HCT116 (cell line): ENCODE measurements at regions not wholly inside any gene's neighbourhood (a gene's known extent, or its start where the extent isn't known, plus 50 kb on each side); places are given as distances from the start of the nearest gene placed in this dataset.

Experiments
- ATAC-seq: fragments of 200-7000 bp; cut with Tn5 transposase; 2 replicates; pipeline ENCODE4 v1.9.1; 2020; ENCODE audit warnings: mild to moderate bottlenecking, moderate library complexity
- BruUV-seq: library from RNA; stranded (reverse); fragments of 400-500 nt; replicated peaks from 2 replicates; lab custom pipeline; 2021; lab: Mats Ljungman, UMichigan
- CTCF ChIA-PET: fragments of 300-600 bp; sonication (Branson Sonifier 250); formaldehyde crosslinking; loops from one replicate; lab custom pipeline; 2021; ENCODE audit warnings: antibody characterized with exemption; lab: Charles Lee
- POLR2A ChIA-PET: fragments of 300-600, 350-600 bp; sonication (Branson Sonifier 250); formaldehyde crosslinking; loops from one replicate; lab custom pipeline; 2021; ENCODE audit warnings: antibody characterized with exemption; lab: Charles Lee
- RAD21 ChIA-PET, 2 experiments: fragments of 300-600 bp; sonication (Branson Sonifier 250); formaldehyde crosslinking; loops; one replicate each; lab custom pipeline; 2023; ENCODE audit warnings: low total read pairs in 2 of 2; ENCODE audit not compliant: uncharacterized antibody in 2 of 2, unreplicated experiment in 2 of 2, low non-redundant PET in 1 of 2; lab: Charles Lee
- DNase-seq: peaks from one replicate; pipeline ENCODE4 v3.0.0-alpha.2; 2010; ENCODE audit warnings: low read depth, low spot score
- H2AFZ ChIP-seq: fragments of 200-600 bp; shearing (Covaris generic), sonication (generic); 2 replicates; pipeline ENCODE4 v1.6.1; 2017; ENCODE audit warnings: low read depth, mixed run types, mixed read lengths, antibody characterized with exemption, low read length; ENCODE audit not compliant: poor library complexity, severe bottlenecking
- H3K27ac ChIP-seq: 2 replicates; pipeline ENCODE4 v1.5.1; 2012; ENCODE audit warnings: low read depth, low read length
- H3K27me3 ChIP-seq: fragments of 200-600 bp; sonication (generic); 2 replicates; pipeline ENCODE4 v1.6.1; 2016; ENCODE audit warnings: mixed run types, low read length, mixed read lengths; ENCODE audit not compliant: insufficient read depth
- H3K36me3 ChIP-seq, 2 experiments: fragments of 200-500 bp in 1 of 2; fragments of 200-600 bp in 1 of 2; sonication (Bioruptor generic) in 1 of 2; sonication (generic) in 1 of 2; 2 replicates each; pipeline versions ENCODE4 v1.5.1 to v1.6.1; 2014 to 2016; ENCODE audit warnings: low read length in 2 of 2, inconsistent platforms in 1 of 2, mixed read lengths in 1 of 2, mixed run types in 1 of 2; ENCODE audit not compliant: insufficient read depth in 2 of 2, control insufficient read depth in 1 of 2
- H3K4me1 ChIP-seq, 2 experiments: fragments of 200-600 bp in 1 of 2; sonication (generic) in 1 of 2; 2 replicates each; pipeline versions ENCODE4 v1.5.1 to v1.6.1; 2012 to 2017; ENCODE audit warnings: low read length in 2 of 2, inconsistent platforms in 1 of 2, mild to moderate bottlenecking in 1 of 2, mixed read lengths in 1 of 2, mixed run types in 1 of 2, moderate library complexity in 1 of 2; ENCODE audit not compliant: insufficient read depth in 2 of 2, control insufficient read depth in 1 of 2
- H3K4me2 ChIP-seq: fragments of 200-600 bp; sonication (generic); 2 replicates; pipeline ENCODE4 v1.6.1; 2017; ENCODE audit warnings: mixed run types, low read length, mixed read lengths
- H3K4me3 ChIP-seq, 2 experiments: fragments of 200-600 bp in 1 of 2; sonication (generic) in 1 of 2; replicated peaks in 1 of 2; 2 replicates each; pipeline ENCODE4 v1.5.1; 2011 to 2016; ENCODE audit warnings: low read length in 2 of 2, control low read depth in 1 of 2, low read depth in 1 of 2, mild to moderate bottlenecking in 1 of 2, mixed read lengths in 1 of 2, mixed run types in 1 of 2
- H3K79me2 ChIP-seq: fragments of 200-600 bp; sonication (generic); 2 replicates; pipeline ENCODE4 v1.6.1; 2017; ENCODE audit warnings: mild to moderate bottlenecking, mixed run types, low read length, moderate library complexity, mixed read lengths; ENCODE audit not compliant: insufficient read depth
- H3K9ac ChIP-seq: fragments of 200-600 bp; sonication (generic); 2 replicates; pipeline ENCODE4 v1.6.1; 2016; ENCODE audit warnings: low read length, mixed read lengths
- H3K9me2 ChIP-seq: fragments of 200-600 bp; sonication (generic), shearing (Covaris generic); 2 replicates; pipeline ENCODE4 v1.6.1; 2017; ENCODE audit warnings: mixed run types, mild to moderate bottlenecking, moderate library complexity; ENCODE audit not compliant: insufficient read depth
- H3K9me3 ChIP-seq, 2 experiments: fragments of 200-500 bp in 1 of 2; fragments of 200-600 bp in 1 of 2; sonication (Bioruptor generic) in 1 of 2; sonication (generic) in 1 of 2; 2 replicates each; pipeline ENCODE4 v1.6.1; 2014 to 2017; ENCODE audit warnings: low read length in 2 of 2, mixed read lengths in 2 of 2, inconsistent platforms in 1 of 2, low read depth in 1 of 2, mild to moderate bottlenecking in 1 of 2, mixed run types in 1 of 2, moderate library complexity in 1 of 2; ENCODE audit not compliant: control insufficient read depth in 1 of 2, insufficient read depth in 1 of 2
- H4K20me1 ChIP-seq: fragments of 200-600 bp; sonication (generic), shearing (Covaris generic); 2 replicates; pipeline ENCODE4 v1.6.1; 2017; ENCODE audit warnings: mixed run types, mild to moderate bottlenecking, moderate library complexity; ENCODE audit not compliant: insufficient read depth
- ATF3 ChIP-seq: IDR thresholded peaks from 2 replicates; pipeline ENCODE4 v1.6.1; 2012
- CEBPB ChIP-seq: IDR thresholded peaks from 2 replicates; pipeline ENCODE4 v1.6.1; 2012; ENCODE audit warnings: low read depth
- EGR1 ChIP-seq: IDR thresholded peaks from 2 replicates; pipeline ENCODE4 v1.6.1; 2012; ENCODE audit warnings: low read depth
- ELF1 ChIP-seq: IDR thresholded peaks from 2 replicates; pipeline ENCODE4 v1.6.1; 2012; ENCODE audit warnings: low read depth, borderline replicate concordance
- EZH2 ChIP-seq: fragments of 200-600 bp; sonication (generic); IDR thresholded peaks from 2 replicates; pipeline ENCODE4 v1.6.1; 2017; ENCODE audit warnings: antibody characterized with exemption, mixed run types
- EZH2phosphoT487 ChIP-seq: fragments of 200-600 bp; IDR thresholded peaks from 2 replicates; pipeline ENCODE4 v1.6.1; 2018; ENCODE audit warnings: antibody characterized with exemption, borderline replicate concordance
- FOSL1 ChIP-seq: IDR thresholded peaks from 2 replicates; pipeline ENCODE4 v1.6.1; 2012; ENCODE audit warnings: low read depth
- JUND ChIP-seq: IDR thresholded peaks from 2 replicates; pipeline ENCODE4 v1.6.1; 2012
- MAX ChIP-seq: IDR thresholded peaks from 2 replicates; pipeline ENCODE4 v1.6.1; 2012
- POLR2A ChIP-seq: IDR thresholded peaks from 2 replicates; pipeline ENCODE4 v1.7.0; 2011; ENCODE audit warnings: borderline replicate concordance; ENCODE audit not compliant: insufficient read depth, insufficient read length; ENCODE audit errors: extremely low read depth
- POLR2AphosphoS5 ChIP-seq: IDR thresholded peaks from 2 replicates; pipeline ENCODE4 v1.6.1; 2011; ENCODE audit warnings: mild to moderate bottlenecking, low read depth, low read length, moderate library complexity
- RAD21 ChIP-seq: IDR thresholded peaks from 2 replicates; pipeline ENCODE4 v1.6.1; 2012; ENCODE audit warnings: low read depth, mild to moderate bottlenecking
- REST ChIP-seq: IDR thresholded peaks from 2 replicates; pipeline ENCODE4 v1.6.1; 2012; ENCODE audit warnings: low read depth
- SIN3A ChIP-seq: IDR thresholded peaks from 2 replicates; pipeline ENCODE4 v1.6.1; 2012; ENCODE audit warnings: low read depth
- TCF7L2 ChIP-seq: IDR thresholded peaks from 2 replicates; pipeline ENCODE4 v1.7.0; 2011; ENCODE audit warnings: borderline replicate concordance, inconsistent platforms; ENCODE audit not compliant: insufficient read depth, insufficient read length; ENCODE audit errors: extremely low read depth
- YY1 ChIP-seq: IDR thresholded peaks from 2 replicates; pipeline ENCODE4 v1.6.1; 2011; ENCODE audit warnings: low read length, low read depth, moderate library complexity, mild to moderate bottlenecking; ENCODE audit not compliant: insufficient replicate concordance; ENCODE audit errors: extremely low read depth
- ZBTB33 ChIP-seq: IDR thresholded peaks from 2 replicates; pipeline ENCODE4 v1.6.1; 2011; ENCODE audit warnings: mild to moderate bottlenecking, low read length, moderate library complexity; ENCODE audit not compliant: insufficient replicate concordance; ENCODE audit errors: extremely low read depth
- ZFX ChIP-seq: fragments of 450-650 bp; IDR thresholded peaks from 2 replicates; pipeline ENCODE4 v1.6.1; 2017
- intact Hi-C: fragments of 100-400 bp; cut with micrococcal nuclease; formaldehyde crosslinking; loops from 2 replicates; pipeline ENCODE4 v1.10.0; 2022

- Histone ChIP-seq H3K36me3 (no peaks in the 10 kb centered on the region), H3K27ac (no peak overlapping the region), H3K79me2 (no peaks in the 10 kb centered on the region), H3K9me3 (no peaks in the 10 kb centered on the region), H2AFZ (no peak overlapping the region), H3K27me3 (no peaks in the 10 kb centered on the region), H3K4me1 (no peaks in the 10 kb centered on the region), H3K9ac (no peak overlapping the region), H3K4me2 (no peak overlapping the region), H3K4me3 (no peak overlapping the region), H4K20me1 (no peaks in the 10 kb centered on the region), H3K9me2 (no peaks in the 10 kb centered on the region)
- no peak for TF ChIP-seq RAD21
- no peak for TF ChIP-seq TCF7L2
- DNase-seq = no peak
- ChIA-PET POLR2A (no interaction called here), CTCF (no interaction called here), RAD21 (no interaction called here)
- no peak for ATAC-seq
- intact Hi-C loops = no loop called here
- BruUV-seq = no TSS peak
Observed at GRCh38 chr3:16113704-16114103, 60.8 kb upstream of the GALNT15 start.

GRCh38 chr3:16114429-16114828 is 60.1 kb upstream of the GALNT15 start:
- ATAC-seq = no peak
- Histone ChIP-seq H3K9me2 (no peaks in the 10 kb centered on the region), H2AFZ (no peak overlapping the region), H3K4me2 (no peak overlapping the region), H3K4me3 (no peak overlapping the region), H3K27me3 (no peaks in the 10 kb centered on the region), H3K9me3 (no peaks in the 10 kb centered on the region), H4K20me1 (no peaks in the 10 kb centered on the region), H3K9ac (no peak overlapping the region), H3K36me3 (no peaks in the 10 kb centered on the region), H3K79me2 (no peaks in the 10 kb centered on the region), H3K27ac (no peak overlapping the region), H3K4me1 (no peaks in the 10 kb centered on the region)
- no peak for DNase-seq
- ChIA-PET RAD21 (no interaction called here), CTCF (no interaction called here), POLR2A (no interaction called here)
- no TSS peak for BruUV-seq
- intact Hi-C loops = no loop called here
- no peak for TF ChIP-seq EZH2
- no peak for TF ChIP-seq POLR2AphosphoS5
- no peak for TF ChIP-seq REST
- TF ChIP-seq TCF7L2 = no peak
- TF ChIP-seq CEBPB = no peak
- no peak for TF ChIP-seq SIN3A
- TF ChIP-seq JUND = no peak
- TF ChIP-seq EGR1 = no peak
- TF ChIP-seq ZBTB33 = no peak
- TF ChIP-seq EZH2phosphoT487 = no peak
- no peak for TF ChIP-seq YY1
- TF ChIP-seq ZFX = no peak
- TF ChIP-seq ATF3 = no peak
- TF ChIP-seq ELF1 = no peak
- no peak for TF ChIP-seq MAX
- no peak for TF ChIP-seq POLR2A
- no peak for TF ChIP-seq FOSL1
